Mesendoderm (in vitro differentiated cells): ENCODE measurements at regions not wholly inside any gene's neighbourhood (a gene's known extent, or its start where the extent isn't known, plus 50 kb on each side); places are given as distances from the start of the nearest gene placed in this dataset.

Experiments
- DNase-seq: peaks from one replicate; pipeline ENCODE4 v3.0.0; 2013
- H2AK5ac ChIP-seq: 2 replicates; pipeline ENCODE4 v1.6.1; 2013; ENCODE audit warnings: low read length, inconsistent platforms
- H2BK120ac ChIP-seq: 2 replicates; pipeline ENCODE4 v1.6.1; 2013; ENCODE audit warnings: low read depth, mild to moderate bottlenecking, low read length, moderate library complexity, mixed read lengths
- H2BK15ac ChIP-seq: replicated peaks from 2 replicates; pipeline ENCODE4 v1.6.1; 2013; ENCODE audit warnings: low read depth, mild to moderate bottlenecking, moderate library complexity
- H2BK5ac ChIP-seq: 2 replicates; pipeline ENCODE4 v1.6.1; 2013; ENCODE audit warnings: low read length, inconsistent platforms
- H3K18ac ChIP-seq: 2 replicates; pipeline ENCODE4 v1.6.1; 2013; ENCODE audit warnings: mild to moderate bottlenecking, low read length, mixed read lengths
- H3K23ac ChIP-seq: one replicate; pipeline ENCODE4 v1.6.1; 2013; ENCODE audit warnings: low read length
- H3K27ac ChIP-seq: 2 replicates; pipeline ENCODE4 v1.5.1; 2013; ENCODE audit warnings: low read depth, mild to moderate bottlenecking, inconsistent platforms, low read length, moderate library complexity
- H3K27me3 ChIP-seq: 2 replicates; pipeline ENCODE4 v1.6.1; 2013; ENCODE audit warnings: low read length, control low read depth, mild to moderate bottlenecking, inconsistent platforms; ENCODE audit not compliant: insufficient read depth, poor library complexity
- H3K36me3 ChIP-seq: 2 replicates; pipeline ENCODE4 v1.6.1; 2013; ENCODE audit warnings: low read length, inconsistent platforms; ENCODE audit not compliant: control insufficient read depth, insufficient read depth
- H3K4ac ChIP-seq: one replicate; pipeline ENCODE4 v1.6.1; 2013; ENCODE audit warnings: low read depth, mild to moderate bottlenecking, low read length, moderate library complexity
- H3K4me1 ChIP-seq: 2 replicates; pipeline ENCODE4 v1.6.1; 2013; ENCODE audit warnings: low read depth, low read length, inconsistent platforms; ENCODE audit not compliant: control insufficient read depth
- H3K4me2 ChIP-seq: 2 replicates; pipeline ENCODE4 v1.6.1; 2013; ENCODE audit warnings: low read length
- H3K4me3 ChIP-seq: 2 replicates; pipeline ENCODE4 v1.5.1; 2013; ENCODE audit warnings: mild to moderate bottlenecking, low read length
- H3K56ac ChIP-seq: one replicate; pipeline ENCODE4 v1.6.1; 2013; ENCODE audit warnings: low read length
- H3K79me1 ChIP-seq: 2 replicates; pipeline ENCODE4 v1.6.1; 2013; ENCODE audit warnings: low read length, inconsistent platforms
- H3K79me2 ChIP-seq: 2 replicates; pipeline ENCODE4 v1.6.1; 2013; ENCODE audit warnings: mild to moderate bottlenecking, low read length; ENCODE audit not compliant: control insufficient read depth, insufficient read depth
- H3K9ac ChIP-seq: 2 replicates; pipeline ENCODE4 v1.6.1; 2013; ENCODE audit warnings: low read length, inconsistent platforms
- H4K5ac ChIP-seq: one replicate; pipeline ENCODE4 v1.6.1; 2013; ENCODE audit warnings: low read length
- H4K8ac ChIP-seq: one replicate; pipeline ENCODE4 v1.6.1; 2013; ENCODE audit warnings: low read depth, mild to moderate bottlenecking, control low read depth, low read length, moderate library complexity
- WGBS: extraction: QIAGEN DNeasy Blood & Tissue Kit; methylation state at CpG from one replicate; pipeline ENCODE4 v1.1.7; 2013; ENCODE audit warnings: low lambda C conversion rate, missing lambda C conversion rate; ENCODE audit not compliant: insufficient coverage; ENCODE audit errors: extremely low coverage; 5-methylcytosine and 5-hydroxymethylcytosine counted together

- Histone ChIP-seq H3K9ac (no peak overlapping the region), H3K27me3 (no peaks in the 10 kb centered on the region), H3K4me1 (no peaks in the 10 kb centered on the region), H3K23ac (no peak overlapping the region), H3K4me2 (no peak overlapping the region), H4K8ac (no peak overlapping the region), H3K79me1 (no peaks in the 10 kb centered on the region), H2BK15ac (no peak overlapping the region), H4K5ac (no peak overlapping the region), H3K4ac (no peak overlapping the region), H2AK5ac (no peak overlapping the region), H2BK120ac (no peak overlapping the region), H3K56ac (no peak overlapping the region), H2BK5ac (no peak overlapping the region), H3K79me2 (no peaks in the 10 kb centered on the region), H3K27ac (no peak overlapping the region), H3K18ac (no peak overlapping the region), H3K36me3 (no peaks in the 10 kb centered on the region), H3K4me3 (no peak overlapping the region)
- WGBS = no CpG with 5 or more reads among the region's 5 CpGs
- no peak for DNase-seq
Observed at GRCh38 chr13:107641574-107641973, 573.8 kb downstream of the LIG4 start.

- H3K27me3 ChIP-seq = no peaks in the 10 kb centered on the region
- H2AK5ac ChIP-seq = no peak overlapping the region
- no peak overlapping the region for H3K4me3 ChIP-seq
- no peak overlapping the region for H3K23ac ChIP-seq
- no peak overlapping the region for H4K8ac ChIP-seq
- no peak overlapping the region for H3K4me2 ChIP-seq
- no peaks in the 10 kb centered on the region for H3K79me1 ChIP-seq
- H3K36me3 ChIP-seq = no peaks in the 10 kb centered on the region
- H3K9ac ChIP-seq = no peak overlapping the region
- H2BK15ac ChIP-seq = no peak overlapping the region
- H3K4me1 ChIP-seq = peaks cover 3% of the 10 kb centered on the region
- H2BK5ac ChIP-seq = no peak overlapping the region
- no peak overlapping the region for H3K4ac ChIP-seq
- no CpG with 5 or more reads among the region's 3 CpGs for WGBS
- no peak overlapping the region for H3K18ac ChIP-seq
- no peaks in the 10 kb centered on the region for H3K79me2 ChIP-seq
- H3K27ac ChIP-seq = no peak overlapping the region
- no peak overlapping the region for H3K56ac ChIP-seq
- DNase-seq = no peak
- no peak overlapping the region for H2BK120ac ChIP-seq
- H4K5ac ChIP-seq = no peak overlapping the region
Observed at GRCh38 chr13:107625648-107626047, 589.7 kb downstream of the LIG4 start.

GRCh38 chr13:107617527-107617926 lies 597.8 kb downstream of the LIG4 start:
- no peaks in the 10 kb centered on the region for H3K36me3 ChIP-seq
- H3K4me3 ChIP-seq = no peak overlapping the region
- H3K23ac ChIP-seq = no peak overlapping the region
- H3K27ac ChIP-seq = no peak overlapping the region
- H3K56ac ChIP-seq = no peak overlapping the region
- no peak for DNase-seq
- H2AK5ac ChIP-seq = no peak overlapping the region
- H3K4me2 ChIP-seq = no peak overlapping the region
- no peak overlapping the region for H3K9ac ChIP-seq
- no peak overlapping the region for H4K5ac ChIP-seq
- no peaks in the 10 kb centered on the region for H3K27me3 ChIP-seq
- H2BK5ac ChIP-seq = no peak overlapping the region
- H3K4ac ChIP-seq = no peak overlapping the region
- H3K79me2 ChIP-seq = no peaks in the 10 kb centered on the region
- no peak overlapping the region for H2BK120ac ChIP-seq
- H4K8ac ChIP-seq = no peak overlapping the region
- no peak overlapping the region for H2BK15ac ChIP-seq
- H3K79me1 ChIP-seq = no peaks in the 10 kb centered on the region
- no peaks in the 10 kb centered on the region for H3K4me1 ChIP-seq
- no peak overlapping the region for H3K18ac ChIP-seq
- no CpG with 5 or more reads among the region's 2 CpGs for WGBS

GRCh38 chr13:107612376-107612775 lies 603.0 kb downstream of the LIG4 start:
- H3K4me1 ChIP-seq = no peaks in the 10 kb centered on the region
- H2BK120ac ChIP-seq = no peak overlapping the region
- no peak overlapping the region for H3K4me3 ChIP-seq
- H4K8ac ChIP-seq = no peak overlapping the region
- no CpG with 5 or more reads among the region's 6 CpGs for WGBS
- no peak overlapping the region for H3K23ac ChIP-seq
- H2BK15ac ChIP-seq = no peak overlapping the region
- H3K56ac ChIP-seq = no peak overlapping the region
- H3K4me2 ChIP-seq = no peak overlapping the region
- no peak overlapping the region for H3K9ac ChIP-seq
- H4K5ac ChIP-seq = no peak overlapping the region
- H3K27me3 ChIP-seq = no peaks in the 10 kb centered on the region
- H3K36me3 ChIP-seq = no peaks in the 10 kb centered on the region
- no peak overlapping the region for H3K4ac ChIP-seq
- no peaks in the 10 kb centered on the region for H3K79me1 ChIP-seq
- no peak overlapping the region for H3K18ac ChIP-seq
- no peak overlapping the region for H3K27ac ChIP-seq
- no peak overlapping the region for H2BK5ac ChIP-seq
- no peak for DNase-seq
- H3K79me2 ChIP-seq = no peaks in the 10 kb centered on the region
- H2AK5ac ChIP-seq = no peak overlapping the region

GRCh38 chr13:107608736-107609135 lies 606.6 kb downstream of the LIG4 start:
- Histone ChIP-seq H4K5ac (no peak overlapping the region), H2BK5ac (no peak overlapping the region), H3K79me1 (no peaks in the 10 kb centered on the region), H3K18ac (no peak overlapping the region), H3K4ac (no peak overlapping the region), H3K9ac (no peak overlapping the region), H3K27ac (no peak overlapping the region), H2BK120ac (no peak overlapping the region), H3K4me3 (no peak overlapping the region), H4K8ac (no peak overlapping the region), H3K56ac (no peak overlapping the region), H3K36me3 (no peaks in the 10 kb centered on the region), H2AK5ac (no peak overlapping the region), H3K4me2 (no peak overlapping the region), H3K79me2 (no peaks in the 10 kb centered on the region), H3K4me1 (no peaks in the 10 kb centered on the region), H2BK15ac (no peak overlapping the region), H3K27me3 (no peaks in the 10 kb centered on the region), H3K23ac (no peak overlapping the region)
- no peak for DNase-seq
- no CpG with 5 or more reads among the region's 9 CpGs for WGBS

GRCh38 chr13:107600971-107601370 lies 614.4 kb downstream of the LIG4 start:
- Histone ChIP-seq H3K18ac (no peak overlapping the region), H3K4me1 (no peaks in the 10 kb centered on the region), H3K4ac (no peak overlapping the region), H4K8ac (no peak overlapping the region), H3K9ac (no peak overlapping the region), H3K4me3 (no peak overlapping the region), H2BK120ac (no peak overlapping the region), H3K27me3 (no peaks in the 10 kb centered on the region), H3K56ac (no peak overlapping the region), H2AK5ac (no peak overlapping the region), H3K79me1 (no peaks in the 10 kb centered on the region), H2BK5ac (no peak overlapping the region), H3K27ac (no peak overlapping the region), H3K4me2 (no peak overlapping the region), H3K23ac (no peak overlapping the region), H3K79me2 (no peaks in the 10 kb centered on the region), H4K5ac (no peak overlapping the region), H3K36me3 (no peaks in the 10 kb centered on the region), H2BK15ac (no peak overlapping the region)
- no CpG with 5 or more reads among the region's 4 CpGs for WGBS
- no peak for DNase-seq
